BJ (cell line): ENCODE measurements at regions not wholly inside any gene's neighbourhood (a gene's known extent, or its start where the extent isn't known, plus 50 kb on each side); places are given as distances from the start of the nearest gene placed in this dataset.

Source experiments
- CTCF ChIA-PET: fragments of 350-600 bp; formaldehyde crosslinking; extraction: SDS; loops from one replicate; lab custom pipeline; 2021; ENCODE audit warnings: antibody characterized with exemption, inconsistent platforms; lab: Yijun Ruan, JAX
- POLR2A ChIA-PET: fragments of 300-600 bp; sonication (Branson Sonifier 250); formaldehyde crosslinking; extraction: SDS; loops from one replicate; lab custom pipeline; 2021; ENCODE audit warnings: antibody characterized with exemption; lab: Charles Lee
- DNase-seq: peaks from one replicate; pipeline ENCODE4 v3.0.0-alpha.2; 2011; ENCODE audit warnings: low read depth
- H3K27me3 ChIP-seq: 2 replicates; pipeline ENCODE4 v1.6.0; 2011; ENCODE audit warnings: low read length; ENCODE audit not compliant: control insufficient read depth, insufficient read depth
- H3K36me3 ChIP-seq: 2 replicates; pipeline ENCODE4 v1.5.1; 2011; ENCODE audit warnings: low read length; ENCODE audit not compliant: control insufficient read depth, insufficient read depth
- H3K4me3 ChIP-seq: 2 replicates; pipeline ENCODE4 v1.5.1; 2011; ENCODE audit warnings: low read depth, mild to moderate bottlenecking, control low read depth, low read length
- TF ChIP-seq, protein P1 (sequence below): IDR thresholded peaks from 2 replicates; pipeline ENCODE4 v1.5.1; 2011; ENCODE audit warnings: low read depth, mild to moderate bottlenecking, control low read depth, inconsistent platforms, low read length, moderate library complexity; ENCODE audit not compliant: insufficient read depth

DNA sequence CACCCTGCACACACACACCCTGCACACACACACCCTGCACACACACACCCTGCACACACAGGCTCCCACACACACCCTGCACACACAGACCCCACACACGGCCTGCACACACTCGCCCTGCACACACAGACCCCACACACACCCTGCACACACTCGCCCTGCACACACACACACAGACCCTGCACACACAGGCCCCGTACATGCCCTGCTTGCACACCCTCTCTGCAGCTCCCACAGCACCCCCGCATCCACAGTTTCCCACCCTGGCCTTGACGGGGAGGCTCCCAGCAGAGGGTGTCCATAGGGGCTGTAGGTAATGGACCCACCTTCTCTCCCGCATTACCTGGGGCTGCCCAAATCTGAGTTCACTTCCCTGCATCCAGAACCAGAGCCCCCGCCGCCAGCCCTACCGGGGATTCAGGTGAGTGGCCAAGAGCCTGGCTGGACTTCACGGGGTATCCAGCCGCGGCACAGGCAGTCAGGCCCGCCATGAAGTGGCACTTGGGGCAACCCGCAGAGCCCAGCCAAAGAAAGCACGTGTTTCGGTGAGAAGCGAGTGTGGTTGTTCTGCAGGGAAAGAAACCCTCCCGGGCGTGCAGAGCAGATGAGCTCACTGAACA lies 88.6 kb upstream of the GPC1 start:
- TF ChIP-seq, protein P1, sequence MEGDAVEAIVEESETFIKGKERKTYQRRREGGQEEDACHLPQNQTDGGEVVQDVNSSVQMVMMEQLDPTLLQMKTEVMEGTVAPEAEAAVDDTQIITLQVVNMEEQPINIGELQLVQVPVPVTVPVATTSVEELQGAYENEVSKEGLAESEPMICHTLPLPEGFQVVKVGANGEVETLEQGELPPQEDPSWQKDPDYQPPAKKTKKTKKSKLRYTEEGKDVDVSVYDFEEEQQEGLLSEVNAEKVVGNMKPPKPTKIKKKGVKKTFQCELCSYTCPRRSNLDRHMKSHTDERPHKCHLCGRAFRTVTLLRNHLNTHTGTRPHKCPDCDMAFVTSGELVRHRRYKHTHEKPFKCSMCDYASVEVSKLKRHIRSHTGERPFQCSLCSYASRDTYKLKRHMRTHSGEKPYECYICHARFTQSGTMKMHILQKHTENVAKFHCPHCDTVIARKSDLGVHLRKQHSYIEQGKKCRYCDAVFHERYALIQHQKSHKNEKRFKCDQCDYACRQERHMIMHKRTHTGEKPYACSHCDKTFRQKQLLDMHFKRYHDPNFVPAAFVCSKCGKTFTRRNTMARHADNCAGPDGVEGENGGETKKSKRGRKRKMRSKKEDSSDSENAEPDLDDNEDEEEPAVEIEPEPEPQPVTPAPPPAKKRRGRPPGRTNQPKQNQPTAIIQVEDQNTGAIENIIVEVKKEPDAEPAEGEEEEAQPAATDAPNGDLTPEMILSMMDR, result no peak
- no peaks in the 10 kb centered on the region for H3K36me3 ChIP-seq
- no peak for DNase-seq
- H3K4me3 ChIP-seq, result no peak overlapping the region
- POLR2A ChIA-PET, result no interaction called here
- H3K27me3 ChIP-seq, result peaks cover 4% of the 10 kb centered on the region
- CTCF ChIA-PET, result no interaction called here

DNA sequence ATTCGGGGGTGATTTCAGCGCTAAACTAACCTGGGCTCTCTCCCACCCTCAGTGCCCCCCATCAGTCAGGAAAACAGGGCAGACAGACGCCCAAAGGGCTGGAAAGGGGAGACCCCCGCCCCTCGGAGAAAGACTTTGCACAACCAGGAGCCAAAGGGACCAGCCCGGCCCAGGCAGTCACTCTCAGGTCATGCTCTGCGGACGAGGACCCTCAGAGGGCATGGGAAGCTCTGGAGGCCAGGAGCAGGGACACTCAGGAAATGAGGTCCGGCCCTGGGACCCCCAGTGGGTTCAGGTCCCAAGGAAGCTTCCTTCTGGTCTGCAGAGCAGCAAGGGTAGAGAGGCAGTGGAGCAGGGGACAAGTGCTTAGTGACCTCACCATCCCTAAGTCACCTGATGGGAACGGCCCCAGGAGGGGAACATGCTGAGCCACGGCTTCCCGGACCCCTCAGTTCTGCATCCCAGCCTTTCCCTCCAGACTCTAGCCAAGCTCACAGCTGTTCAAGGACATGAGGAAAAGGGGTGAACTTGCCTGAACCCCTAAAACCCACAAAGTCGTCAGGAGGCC lies 88.0 kb upstream of the GPC1 start:
- DNase-seq, result no peak
- H3K4me3 ChIP-seq, result no peak overlapping the region
- H3K27me3 ChIP-seq, result peaks cover 6% of the 10 kb centered on the region
- no peaks in the 10 kb centered on the region for H3K36me3 ChIP-seq
- TF ChIP-seq, protein P1, result no peak
- ChIA-PET POLR2A (no interaction called here), CTCF (no interaction called here)

DNA sequence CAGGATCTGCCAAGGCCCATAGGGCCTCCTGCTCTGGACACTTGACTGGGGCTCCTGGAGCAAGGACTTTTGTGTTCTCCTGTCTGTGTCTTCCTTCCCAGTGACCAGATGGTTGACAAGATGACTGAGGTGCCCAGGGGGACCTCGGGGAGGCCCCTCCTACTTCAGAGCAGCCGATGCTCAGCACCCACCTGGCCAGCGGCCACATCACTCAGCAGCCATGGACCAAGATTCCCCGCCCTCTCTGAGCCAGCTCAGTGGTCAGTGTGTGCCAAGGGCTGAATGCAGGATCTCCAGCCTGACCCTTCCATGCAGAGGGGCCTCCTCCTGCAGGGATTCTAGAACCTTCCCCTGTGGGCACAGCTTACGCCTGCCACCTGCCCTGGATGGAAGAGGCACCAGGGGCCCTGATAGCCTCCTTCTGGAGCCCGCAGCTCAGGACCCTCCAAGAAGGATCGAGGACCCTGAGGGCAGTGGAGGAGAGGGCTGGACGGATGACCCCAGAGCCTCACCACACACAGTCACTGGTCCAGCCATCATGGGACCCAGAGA lies 87.4 kb upstream of the GPC1 start:
- Histone ChIP-seq H3K4me3 (no peak overlapping the region), H3K36me3 (no peaks in the 10 kb centered on the region), H3K27me3 (peaks cover 6% of the 10 kb centered on the region)
- TF ChIP-seq, protein P1, result no peak
- DNase-seq, result no peak
- CTCF ChIA-PET, result no interaction called here
- POLR2A ChIA-PET, result no interaction called here

GRCh38 chr2:240348522-240348921 lies 86.9 kb upstream of the GPC1 start:
- peaks cover 6% of the 10 kb centered on the region for H3K27me3 ChIP-seq
- H3K4me3 ChIP-seq, result no peak overlapping the region
- POLR2A ChIA-PET, result no interaction called here
- DNase-seq, result no peak
- no peaks in the 10 kb centered on the region for H3K36me3 ChIP-seq
- CTCF ChIA-PET, result no interaction called here
- TF ChIP-seq, protein P1, result no peak

GRCh38 chr2:240349133-240350005 lies 86.1 kb upstream of the GPC1 start:
- DNase-seq, result no peak
- Histone ChIP-seq H3K27me3 (peaks cover 6% of the 10 kb centered on the region), H3K4me3 (no peak overlapping the region), H3K36me3 (no peaks in the 10 kb centered on the region)
- POLR2A ChIA-PET, result no interaction called here
- TF ChIP-seq, protein P1, result no peak
- CTCF ChIA-PET, result no interaction called here
